HPDE6-E6E7 (cell line): ENCODE measurements at regions not wholly inside any gene's neighbourhood (a gene's known extent, or its start where the extent isn't known, plus 50 kb on each side); places are given as distances from the start of the nearest gene placed in this dataset.

Experiments
- DNase-seq: peaks from one replicate; pipeline ENCODE4 v3.0.0; 2011; ENCODE audit warnings: missing footprints; ENCODE audit errors: extremely low spot score

DNA sequence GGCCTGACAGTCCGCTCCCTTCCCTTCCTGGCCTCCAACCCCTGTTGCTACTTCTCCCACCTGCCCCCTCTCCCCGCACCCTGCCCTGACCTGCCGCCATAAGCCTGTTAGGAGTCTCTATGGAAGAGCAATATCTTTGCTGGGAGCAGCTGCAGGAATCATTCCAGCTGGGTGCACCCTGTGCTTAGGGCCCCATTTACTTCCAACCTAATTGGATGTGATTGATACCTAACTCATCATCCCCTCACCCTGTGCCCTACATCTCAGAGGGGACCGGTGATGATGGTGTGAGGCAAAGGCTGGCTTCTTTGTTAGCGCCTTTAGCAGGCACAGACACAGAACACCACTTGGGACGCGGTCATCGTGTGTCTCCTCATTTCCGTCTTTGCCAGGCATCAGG lies 80.0 kb upstream of the FAM180A start:
- DNase-seq, result no peak

DNA sequence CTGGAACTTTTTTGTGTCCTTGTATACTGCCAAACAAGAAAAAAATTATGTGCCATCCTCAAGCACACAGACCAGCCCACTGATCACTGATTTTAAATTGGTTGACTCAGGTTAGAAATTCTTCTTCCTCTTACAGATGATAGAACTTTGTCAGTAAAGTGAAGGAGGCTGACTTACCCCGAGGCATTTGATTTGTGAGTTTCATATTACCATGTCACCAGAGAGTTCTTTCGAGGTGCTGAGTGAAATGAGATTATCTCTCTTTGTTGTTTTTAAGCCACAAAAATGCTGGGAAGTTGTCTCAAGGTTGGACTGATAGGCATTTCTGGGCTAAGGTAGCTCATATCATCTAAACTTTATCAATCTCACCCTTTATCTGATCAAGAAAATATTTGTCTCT lies 78.8 kb upstream of the FAM180A start:
- DNase-seq, result no peak

DNA sequence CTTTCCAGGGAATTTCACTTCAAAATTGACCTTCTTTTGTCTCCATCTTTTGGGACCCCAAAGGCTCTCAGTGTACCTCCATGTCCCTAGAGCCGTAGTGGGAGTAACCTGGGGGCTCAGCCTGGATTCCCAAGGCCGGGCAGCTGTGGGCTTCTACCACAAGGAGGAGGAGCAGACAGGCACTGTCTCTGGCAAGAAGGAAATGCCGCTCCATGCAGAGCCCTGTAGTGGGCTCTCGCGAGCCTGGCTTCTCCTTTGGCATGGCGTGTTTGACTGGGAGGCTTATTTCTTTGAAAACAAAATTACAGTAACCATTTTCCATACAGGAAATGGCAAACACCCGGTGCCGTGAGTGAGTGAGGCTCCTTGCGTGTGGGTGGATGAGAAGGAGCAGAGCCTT lies 76.8 kb upstream of the FAM180A start:
- no peak for DNase-seq

DNA sequence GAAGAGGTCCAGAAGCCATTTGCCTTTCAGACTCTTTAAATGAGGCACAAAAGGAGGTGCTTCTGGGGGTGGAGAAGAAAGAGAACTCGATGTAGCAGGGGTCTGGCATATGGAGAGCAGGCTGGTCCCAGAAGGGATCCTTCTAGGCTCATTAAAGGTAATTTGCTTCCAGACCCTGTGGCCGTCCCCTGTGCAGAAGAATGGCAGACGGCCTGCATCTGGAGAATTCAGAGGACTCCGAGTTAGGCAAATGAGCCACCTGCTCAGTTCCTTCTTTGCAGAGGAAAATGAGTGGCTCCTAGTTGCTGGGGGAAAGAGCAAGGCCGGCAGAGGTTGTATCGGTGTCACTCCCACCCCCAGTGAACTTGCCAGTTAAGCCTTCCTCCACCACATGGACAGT lies 73.8 kb upstream of the FAM180A start:
- DNase-seq, result no peak

DNA sequence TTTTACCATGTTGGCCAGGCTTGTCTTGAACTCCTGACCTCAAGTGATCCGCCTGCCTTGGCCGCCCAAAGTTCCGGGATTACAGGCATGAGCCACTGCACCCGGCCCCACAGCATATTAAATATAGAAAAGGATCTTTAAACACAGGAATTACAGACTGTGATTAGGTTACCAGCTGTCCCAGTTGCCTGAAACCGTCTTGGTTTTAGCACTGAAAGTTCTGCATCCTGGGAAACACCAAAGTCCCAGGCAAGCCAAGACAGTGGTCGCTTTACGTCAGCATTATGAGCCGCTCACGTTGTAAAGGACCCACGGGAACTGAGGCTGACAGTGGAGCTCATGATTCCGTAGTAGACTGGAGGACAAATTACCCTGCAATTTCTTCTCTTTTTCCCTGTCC lies 69.0 kb upstream of the FAM180A start:
- DNase-seq, result no peak

DNA sequence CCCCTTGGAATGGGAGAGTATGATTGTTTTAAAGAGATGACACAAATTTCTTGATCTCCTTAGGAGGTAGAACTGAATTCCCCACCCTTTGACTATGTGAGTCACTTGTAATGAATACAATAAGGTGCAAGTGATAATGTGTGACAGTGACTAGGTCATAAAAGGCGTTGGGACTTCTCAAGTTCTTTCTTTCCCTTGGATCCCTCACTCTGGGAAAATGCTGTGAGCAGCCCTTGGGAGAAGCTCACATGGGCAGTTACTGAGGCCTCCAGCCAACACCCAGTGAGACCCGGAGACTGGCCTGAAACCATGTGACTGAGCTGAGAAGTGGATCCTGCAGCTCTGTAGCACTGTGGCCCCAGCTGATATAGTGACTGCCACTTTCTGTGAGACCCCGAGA lies 66.4 kb upstream of the FAM180A start:
- DNase-seq, result no peak

DNA sequence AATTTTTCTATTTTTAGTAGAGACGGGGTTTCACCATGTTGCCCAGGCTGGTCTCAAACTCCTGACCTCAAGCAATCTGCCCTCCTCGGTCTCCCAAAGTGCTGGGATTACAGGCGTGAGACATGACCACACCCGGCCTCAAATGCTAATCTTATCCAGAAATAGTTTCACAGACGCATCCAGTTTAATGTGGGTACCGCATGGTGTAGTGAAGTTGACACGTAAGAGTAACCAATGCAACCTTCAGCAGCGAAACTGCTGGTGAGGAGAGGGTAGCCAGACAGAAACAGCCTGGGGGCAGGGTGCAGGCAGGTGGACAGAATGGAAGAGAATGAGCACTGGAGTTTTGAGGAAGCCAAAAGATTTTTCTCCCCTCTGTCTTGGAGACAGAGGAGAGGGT lies 63.5 kb upstream of the FAM180A start:
- no peak for DNase-seq

DNA sequence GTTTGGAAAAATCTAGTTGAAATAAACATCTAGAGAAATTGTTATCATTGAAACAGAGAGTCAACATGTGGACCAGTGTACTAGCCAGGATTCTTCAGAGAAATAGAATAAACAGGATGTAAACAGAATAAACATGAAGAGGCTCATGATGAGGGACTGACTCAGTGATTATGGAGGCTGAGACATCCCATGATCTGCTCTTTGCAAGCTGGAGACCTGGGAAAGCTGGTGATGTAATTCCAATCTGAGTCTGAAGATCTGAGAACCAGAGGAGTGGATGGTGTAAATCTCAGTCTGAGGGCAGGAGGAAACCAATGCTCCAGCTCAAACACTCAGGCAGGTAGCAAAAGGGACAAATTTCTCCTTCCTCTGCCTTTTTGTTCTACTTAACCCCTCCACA lies 62.9 kb upstream of the FAM180A start:
- no peak for DNase-seq

DNA sequence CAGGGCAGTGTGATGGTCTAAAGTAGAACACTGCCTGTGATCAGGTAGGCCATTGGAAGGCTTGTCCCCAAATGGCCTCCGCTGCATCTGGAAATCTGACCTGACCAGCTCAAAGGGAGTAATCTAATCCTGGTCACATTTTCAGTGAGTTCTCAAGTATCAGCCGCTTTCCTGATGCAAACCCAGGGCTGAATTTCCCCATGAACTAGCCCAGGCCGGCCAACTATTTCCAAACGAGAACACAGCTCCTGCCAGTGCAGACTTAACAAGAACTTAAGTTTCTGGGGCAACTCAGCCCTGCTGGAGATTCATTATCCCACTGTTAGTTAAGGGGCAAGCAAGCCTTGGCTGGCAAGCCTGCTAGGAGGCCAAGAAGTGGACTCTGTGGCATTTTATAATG lies 59.6 kb upstream of the FAM180A start:
- DNase-seq, result no peak

DNA sequence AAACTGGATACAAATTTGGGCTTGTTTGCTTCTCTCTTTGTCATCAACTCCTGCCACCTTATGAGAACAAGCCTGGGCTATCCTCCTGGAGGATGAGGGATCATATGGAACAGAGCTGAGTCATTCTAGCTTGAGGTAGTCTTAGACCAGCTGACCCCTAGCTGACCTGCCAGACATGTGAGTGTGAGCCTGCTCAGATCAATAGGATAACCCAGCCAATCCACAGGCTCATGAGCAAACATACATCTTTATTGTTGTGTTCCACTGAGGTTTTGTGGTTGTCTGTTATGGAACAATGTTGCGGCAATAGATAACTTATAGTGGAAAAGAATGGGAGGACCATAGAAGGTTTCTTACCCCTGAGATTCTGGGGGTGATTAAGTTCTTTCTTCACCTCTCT lies 54.5 kb upstream of the FAM180A start:
- DNase-seq, result no peak

DNA sequence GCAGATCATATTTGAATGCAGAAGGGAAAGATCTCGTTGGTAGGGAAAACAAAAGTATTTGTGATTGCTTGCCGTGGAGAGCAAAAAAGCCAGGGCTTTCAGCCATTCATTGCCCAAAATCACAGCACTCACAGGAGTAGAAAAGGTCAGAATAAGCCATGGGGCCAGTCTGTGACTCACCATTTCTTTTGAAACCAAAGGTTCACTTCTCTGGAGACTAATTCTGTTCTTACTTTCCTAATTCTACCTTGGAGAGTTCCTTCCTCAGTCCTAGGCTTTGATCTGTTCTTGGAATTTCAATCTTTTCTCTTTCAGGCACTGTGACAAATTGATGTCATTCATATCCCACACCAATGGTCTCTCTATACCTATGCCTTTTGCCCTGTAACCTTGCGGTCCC lies 54.1 kb upstream of the FAM180A start:
- no peak for DNase-seq

DNA sequence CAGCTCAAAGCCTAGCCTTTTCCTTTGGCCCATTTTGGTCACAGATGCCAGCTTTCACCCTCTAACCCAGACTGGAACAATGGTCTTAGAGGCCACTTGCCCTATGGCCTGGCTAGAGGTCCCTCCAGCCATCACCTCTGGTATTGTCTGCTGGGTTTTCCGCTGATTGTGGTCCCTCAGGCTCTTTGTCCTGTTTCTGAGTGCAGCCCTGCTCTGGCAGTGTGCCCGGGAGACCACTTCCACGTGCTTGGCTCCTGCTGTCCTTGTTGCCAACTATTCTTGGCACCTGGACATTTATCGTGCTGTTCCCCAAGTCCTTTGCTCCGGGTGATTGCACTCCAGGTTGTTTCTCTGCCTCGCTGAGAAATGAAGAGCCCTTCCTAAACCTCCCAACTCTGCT lies 53.3 kb upstream of the FAM180A start:
- no peak for DNase-seq

DNA sequence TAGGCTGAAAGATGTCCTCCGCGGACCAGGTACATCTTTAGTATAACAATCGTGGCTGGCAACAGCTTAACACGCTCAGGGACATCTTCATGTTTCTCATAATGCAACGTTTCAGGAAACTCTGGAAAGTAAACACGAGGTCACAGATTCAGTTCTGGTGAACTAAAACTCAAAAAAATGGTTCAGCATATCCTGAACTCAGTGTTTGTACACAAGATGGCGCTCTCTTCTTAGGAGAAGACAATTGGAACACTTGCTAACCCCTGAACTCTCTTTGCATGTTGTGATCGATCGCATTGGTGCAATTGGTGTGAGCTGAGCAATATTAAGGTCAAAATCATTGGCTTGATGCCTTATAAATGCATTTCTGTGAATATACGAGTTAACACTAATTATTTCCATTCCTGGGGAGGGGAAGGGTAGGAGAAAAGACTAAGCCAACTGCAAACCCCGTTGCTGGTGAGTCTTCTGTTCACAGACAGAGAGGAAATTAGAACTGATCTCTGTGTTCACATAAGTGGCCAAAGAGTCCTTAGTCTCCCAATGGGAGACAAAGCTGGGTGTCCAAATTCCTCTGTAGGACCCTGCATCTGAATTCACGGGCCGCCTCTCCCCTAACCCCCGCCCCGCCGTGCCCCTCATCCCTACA lies 52.6 kb upstream of the FAM180A start:
- DNase-seq, result peak; percentile 72

DNA sequence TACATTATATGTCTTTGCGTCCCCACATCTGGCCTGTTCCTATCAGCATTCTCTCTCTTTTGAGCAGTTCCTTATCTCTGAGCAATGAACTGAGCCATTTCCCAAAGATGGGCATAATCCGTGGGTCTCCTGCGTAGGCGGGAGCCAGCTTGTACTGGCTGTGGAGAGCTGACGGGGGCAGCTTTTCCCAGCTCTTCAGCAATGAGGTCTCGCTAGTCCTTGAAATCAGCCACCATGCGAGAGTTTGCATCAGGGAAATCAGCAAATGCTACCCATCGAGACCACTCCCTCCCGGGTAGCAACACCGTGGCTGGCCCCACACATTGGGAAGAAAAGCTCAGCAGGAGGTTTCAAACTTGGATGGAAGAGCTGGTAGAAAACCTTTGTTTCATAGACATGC lies 51.9 kb upstream of the FAM180A start:
- no peak for DNase-seq

DNA sequence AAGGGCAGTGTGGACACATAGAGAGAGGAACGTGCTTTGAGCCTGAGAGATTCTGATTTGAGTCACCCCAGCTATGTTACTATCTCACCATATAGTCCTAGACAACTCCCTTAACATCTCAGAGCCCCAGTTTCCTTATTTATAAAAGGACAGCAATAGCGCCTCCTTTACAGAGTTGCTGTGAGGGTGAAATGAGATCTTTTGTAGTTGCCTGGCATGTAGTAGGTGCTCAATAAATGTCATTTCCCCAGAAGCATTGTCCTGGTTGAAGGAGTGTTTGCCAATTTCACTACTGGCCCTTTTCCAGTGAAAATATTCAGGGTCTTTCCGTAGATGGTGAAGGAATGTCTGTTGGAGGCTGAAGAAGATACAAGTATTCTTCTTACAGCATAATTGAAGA lies 51.3 kb upstream of the FAM180A start:
- no peak for DNase-seq
